ENCODE measurements at regions not wholly inside any gene's neighbourhood (a gene's known extent, or its start where the extent isn't known, plus 50 kb on each side); places are given as distances from the start of the nearest gene placed in this dataset.

GRCh38 chr18:41036346-41036745 lies 918.7 kb upstream of the PIK3C3 start:
- CTCF ChIA-PET = no interaction called here
- Histone ChIP-seq H3K27me3 (ENCODE audit: insufficient read depth, low read length, poor library complexity, severe bottlenecking) (no peaks in the 10 kb centered on the region), H3K9me3 (ENCODE audit: low read length) (no peaks in the 10 kb centered on the region), H3K4me1 (ENCODE audit: insufficient read depth, low read length) (no peaks in the 10 kb centered on the region), H3K36me3 (ENCODE audit: insufficient read depth, low read length) (no peaks in the 10 kb centered on the region), H3K4me3 (ENCODE audit: low read length) (no peak overlapping the region), H3K27ac (ENCODE audit: low read depth, low read length) (no peak overlapping the region)
- POLR2A ChIA-PET = no interaction called here
- Mint-ChIP-seq H3K9me3 (peaks cover 2 to 42% (median 14%) of the 10 kb centered on the region in 5 donors), H3K27ac (no peak overlapping the region), H3K36me3 (no peaks in the 10 kb centered on the region), H3K4me3 (no peak overlapping the region), H3K4me1 (no peaks in the 10 kb centered on the region), H3K27me3 (no peaks in the 10 kb centered on the region)
- no peak for DNase-seq

GRCh38 chr18:41034413-41034812 lies 920.6 kb upstream of the PIK3C3 start:
- H3K27ac Mint-ChIP-seq = no peak overlapping the region
- Histone ChIP-seq H3K4me3 (ENCODE audit: low read length) (no peak overlapping the region), H3K27me3 (ENCODE audit: insufficient read depth, low read length, poor library complexity, severe bottlenecking) (no peaks in the 10 kb centered on the region), H3K36me3 (ENCODE audit: insufficient read depth, low read length) (no peaks in the 10 kb centered on the region), H3K4me1 (ENCODE audit: insufficient read depth, low read length) (no peaks in the 10 kb centered on the region), H3K9me3 (ENCODE audit: low read length) (no peaks in the 10 kb centered on the region), H3K27ac (ENCODE audit: low read depth, low read length) (no peak overlapping the region)
- ChIA-PET CTCF (no interaction called here), POLR2A (no interaction called here)
- peaks cover 2 to 32% (median 10%) of the 10 kb centered on the region in 5 donors for H3K9me3 Mint-ChIP-seq
- H3K4me1 Mint-ChIP-seq = no peaks in the 10 kb centered on the region
- no peaks in the 10 kb centered on the region for H3K27me3 Mint-ChIP-seq
- no peak overlapping the region for H3K4me3 Mint-ChIP-seq
- no peak for DNase-seq
- H3K36me3 Mint-ChIP-seq = no peaks in the 10 kb centered on the region

- Histone ChIP-seq H3K27ac (ENCODE audit: low read depth, low read length) (no peak overlapping the region), H3K4me1 (ENCODE audit: insufficient read depth, low read length) (no peaks in the 10 kb centered on the region), H3K36me3 (ENCODE audit: insufficient read depth, low read length) (no peaks in the 10 kb centered on the region), H3K4me3 (ENCODE audit: low read length) (no peak overlapping the region), H3K9me3 (ENCODE audit: low read length) (no peaks in the 10 kb centered on the region), H3K27me3 (ENCODE audit: insufficient read depth, low read length, poor library complexity, severe bottlenecking) (no peaks in the 10 kb centered on the region)
- CTCF ChIA-PET = no interaction called here
- Mint-ChIP-seq H3K27me3 (no peaks in the 10 kb centered on the region), H3K4me3 (no peak overlapping the region), H3K4me1 (no peaks in the 10 kb centered on the region), H3K27ac (no peak overlapping the region), H3K36me3 (no peaks in the 10 kb centered on the region), H3K9me3 (peaks cover 0 to 44% (median 8%) of the 10 kb centered on the region in 5 donors)
- DNase-seq = no peak
- POLR2A ChIA-PET = no interaction called here
These were observed 929.4 kb upstream of the PIK3C3 start for GRCh38 chr18:41025666-41026065.

GRCh38 chr18:41024792-41025191 lies 930.2 kb upstream of the PIK3C3 start:
- DNase-seq = no peak
- no peak overlapping the region for H3K4me3 Mint-ChIP-seq
- no peaks in the 10 kb centered on the region for H3K9me3 ChIP-seq (ENCODE audit: low read length)
- no peak overlapping the region for H3K27ac Mint-ChIP-seq
- H3K27me3 ChIP-seq (ENCODE audit: insufficient read depth, low read length, poor library complexity, severe bottlenecking) = no peaks in the 10 kb centered on the region
- H3K27me3 Mint-ChIP-seq = no peaks in the 10 kb centered on the region
- no peaks in the 10 kb centered on the region for H3K36me3 ChIP-seq (ENCODE audit: insufficient read depth, low read length)
- H3K4me1 Mint-ChIP-seq = no peaks in the 10 kb centered on the region
- ChIA-PET CTCF (no interaction called here), POLR2A (no interaction called here)
- peaks cover 1 to 46% (median 6%) of the 10 kb centered on the region in 5 donors for H3K9me3 Mint-ChIP-seq
- no peaks in the 10 kb centered on the region for H3K36me3 Mint-ChIP-seq
- no peak overlapping the region for H3K4me3 ChIP-seq (ENCODE audit: low read length)
- no peak overlapping the region for H3K27ac ChIP-seq (ENCODE audit: low read depth, low read length)
- no peaks in the 10 kb centered on the region for H3K4me1 ChIP-seq (ENCODE audit: insufficient read depth, low read length)

- Mint-ChIP-seq H3K27me3 (no peaks in the 10 kb centered on the region), H3K27ac (no peak overlapping the region), H3K9me3 (peaks cover 2 to 41% (median 8%) of the 10 kb centered on the region in 5 donors), H3K36me3 (no peaks in the 10 kb centered on the region), H3K4me3 (no peak overlapping the region), H3K4me1 (no peaks in the 10 kb centered on the region)
- no peak overlapping the region for H3K27ac ChIP-seq (ENCODE audit: low read depth, low read length)
- CTCF ChIA-PET = no interaction called here
- DNase-seq = no peak
- no peaks in the 10 kb centered on the region for H3K36me3 ChIP-seq (ENCODE audit: insufficient read depth, low read length)
- H3K9me3 ChIP-seq (ENCODE audit: low read length) = no peaks in the 10 kb centered on the region
- no peaks in the 10 kb centered on the region for H3K4me1 ChIP-seq (ENCODE audit: insufficient read depth, low read length)
- POLR2A ChIA-PET = no interaction called here
- H3K27me3 ChIP-seq (ENCODE audit: insufficient read depth, low read length, poor library complexity, severe bottlenecking) = no peaks in the 10 kb centered on the region
- no peak overlapping the region for H3K4me3 ChIP-seq (ENCODE audit: low read length)
These were observed 932.5 kb upstream of the PIK3C3 start for GRCh38 chr18:41022484-41022883.

GRCh38 chr18:41021089-41021488 lies 933.9 kb upstream of the PIK3C3 start:
- ChIA-PET POLR2A (no interaction called here), CTCF (no interaction called here)
- Mint-ChIP-seq H3K4me1 (no peaks in the 10 kb centered on the region), H3K36me3 (no peaks in the 10 kb centered on the region), H3K27me3 (no peaks in the 10 kb centered on the region), H3K27ac (no peak overlapping the region), H3K9me3 (peaks cover 5 to 45% (median 11%) of the 10 kb centered on the region in 5 donors), H3K4me3 (no peak overlapping the region)
- Histone ChIP-seq H3K27ac (ENCODE audit: low read depth, low read length) (no peak overlapping the region), H3K27me3 (ENCODE audit: insufficient read depth, low read length, poor library complexity, severe bottlenecking) (no peaks in the 10 kb centered on the region), H3K4me1 (ENCODE audit: insufficient read depth, low read length) (no peaks in the 10 kb centered on the region), H3K9me3 (ENCODE audit: low read length) (no peaks in the 10 kb centered on the region), H3K4me3 (ENCODE audit: low read length) (no peak overlapping the region), H3K36me3 (ENCODE audit: insufficient read depth, low read length) (no peaks in the 10 kb centered on the region)
- no peak for DNase-seq

- Mint-ChIP-seq H3K36me3 (no peaks in the 10 kb centered on the region), H3K27ac (no peak overlapping the region), H3K9me3 (peaks cover 6 to 42% (median 10%) of the 10 kb centered on the region in 5 donors), H3K27me3 (no peaks in the 10 kb centered on the region), H3K4me1 (no peaks in the 10 kb centered on the region), H3K4me3 (no peak overlapping the region)
- Histone ChIP-seq H3K27ac (ENCODE audit: low read depth, low read length) (no peak overlapping the region), H3K36me3 (ENCODE audit: insufficient read depth, low read length) (no peaks in the 10 kb centered on the region), H3K27me3 (ENCODE audit: insufficient read depth, low read length, poor library complexity, severe bottlenecking) (no peaks in the 10 kb centered on the region), H3K4me1 (ENCODE audit: insufficient read depth, low read length) (no peaks in the 10 kb centered on the region), H3K9me3 (ENCODE audit: low read length) (no peaks in the 10 kb centered on the region), H3K4me3 (ENCODE audit: low read length) (no peak overlapping the region)
- DNase-seq = no peak
- CTCF ChIA-PET = no interaction called here
- POLR2A ChIA-PET = no interaction called here
These were observed 942.8 kb upstream of the PIK3C3 start for GRCh38 chr18:41012194-41012593.

- DNase-seq = no peak
- Histone ChIP-seq H3K36me3 (ENCODE audit: insufficient read depth, low read length) (no peaks in the 10 kb centered on the region), H3K4me1 (ENCODE audit: insufficient read depth, low read length) (no peaks in the 10 kb centered on the region), H3K4me3 (ENCODE audit: low read length) (no peak overlapping the region), H3K9me3 (ENCODE audit: low read length) (no peaks in the 10 kb centered on the region), H3K27ac (ENCODE audit: low read depth, low read length) (no peak overlapping the region), H3K27me3 (ENCODE audit: insufficient read depth, low read length, poor library complexity, severe bottlenecking) (no peaks in the 10 kb centered on the region)
- Mint-ChIP-seq H3K27me3 (no peaks in the 10 kb centered on the region), H3K36me3 (no peaks in the 10 kb centered on the region), H3K4me3 (no peak overlapping the region), H3K4me1 (no peaks in the 10 kb centered on the region), H3K9me3 (peaks cover 3 to 37% (median 7%) of the 10 kb centered on the region in 5 donors), H3K27ac (no peak overlapping the region)
- POLR2A ChIA-PET = no interaction called here
- CTCF ChIA-PET = no interaction called here
These were observed 945.1 kb upstream of the PIK3C3 start for GRCh38 chr18:41009926-41010325.

- no peak overlapping the region for H3K27ac ChIP-seq (ENCODE audit: low read depth, low read length)
- Mint-ChIP-seq H3K9me3 (peaks cover 6 to 43% (median 14%) of the 10 kb centered on the region in 5 donors), H3K27ac (no peak overlapping the region), H3K4me1 (no peaks in the 10 kb centered on the region), H3K27me3 (no peaks in the 10 kb centered on the region), H3K36me3 (no peaks in the 10 kb centered on the region), H3K4me3 (no peak overlapping the region)
- no peaks in the 10 kb centered on the region for H3K36me3 ChIP-seq (ENCODE audit: insufficient read depth, low read length)
- CTCF ChIA-PET = no interaction called here
- H3K4me3 ChIP-seq (ENCODE audit: low read length) = no peak overlapping the region
- DNase-seq = no peak
- no peaks in the 10 kb centered on the region for H3K27me3 ChIP-seq (ENCODE audit: insufficient read depth, low read length, poor library complexity, severe bottlenecking)
- POLR2A ChIA-PET = no interaction called here
- no peaks in the 10 kb centered on the region for H3K4me1 ChIP-seq (ENCODE audit: insufficient read depth, low read length)
- H3K9me3 ChIP-seq (ENCODE audit: low read length) = no peaks in the 10 kb centered on the region
These were observed 950.7 kb upstream of the PIK3C3 start for GRCh38 chr18:41004324-41004723.

Measured in CD8-positive, alpha-beta memory T cell (primary cell).